ENCODE measurements at regions not wholly inside any gene's neighbourhood (a gene's known extent, or its start where the extent isn't known, plus 50 kb on each side); places are given as distances from the start of the nearest gene placed in this dataset.

DNA sequence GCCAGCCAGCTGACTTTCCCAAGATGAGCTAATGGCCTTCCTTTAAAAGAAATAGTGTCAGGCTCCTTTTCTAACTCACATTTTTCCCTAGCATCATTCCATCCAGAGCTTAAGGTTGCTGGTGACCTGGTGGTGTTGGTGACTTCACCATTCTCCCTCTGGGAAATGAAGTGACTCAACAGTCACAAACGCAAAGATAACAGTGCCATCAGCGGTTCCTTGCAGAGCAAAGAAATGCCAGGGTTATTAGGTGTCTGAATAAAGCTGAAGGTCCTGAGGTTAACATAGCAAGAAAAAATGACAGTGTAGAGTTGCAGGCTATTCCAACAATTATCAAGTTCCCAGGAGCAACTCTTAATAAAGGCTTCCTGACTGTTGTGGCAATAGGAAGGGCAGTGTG is 111.8 kb upstream of the SLC44A1 start:
- TF ChIP-seq, protein P1, sequence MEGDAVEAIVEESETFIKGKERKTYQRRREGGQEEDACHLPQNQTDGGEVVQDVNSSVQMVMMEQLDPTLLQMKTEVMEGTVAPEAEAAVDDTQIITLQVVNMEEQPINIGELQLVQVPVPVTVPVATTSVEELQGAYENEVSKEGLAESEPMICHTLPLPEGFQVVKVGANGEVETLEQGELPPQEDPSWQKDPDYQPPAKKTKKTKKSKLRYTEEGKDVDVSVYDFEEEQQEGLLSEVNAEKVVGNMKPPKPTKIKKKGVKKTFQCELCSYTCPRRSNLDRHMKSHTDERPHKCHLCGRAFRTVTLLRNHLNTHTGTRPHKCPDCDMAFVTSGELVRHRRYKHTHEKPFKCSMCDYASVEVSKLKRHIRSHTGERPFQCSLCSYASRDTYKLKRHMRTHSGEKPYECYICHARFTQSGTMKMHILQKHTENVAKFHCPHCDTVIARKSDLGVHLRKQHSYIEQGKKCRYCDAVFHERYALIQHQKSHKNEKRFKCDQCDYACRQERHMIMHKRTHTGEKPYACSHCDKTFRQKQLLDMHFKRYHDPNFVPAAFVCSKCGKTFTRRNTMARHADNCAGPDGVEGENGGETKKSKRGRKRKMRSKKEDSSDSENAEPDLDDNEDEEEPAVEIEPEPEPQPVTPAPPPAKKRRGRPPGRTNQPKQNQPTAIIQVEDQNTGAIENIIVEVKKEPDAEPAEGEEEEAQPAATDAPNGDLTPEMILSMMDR (tag by site-specific recombination; IDR thresholded peaks at IDR 0.05), result no peak
- TF ChIP-seq ZBTB21 (tag by site-specific recombination; IDR thresholded peaks at IDR 0.05), result no peak
- no peak for TF ChIP-seq ZFP37 (tag by site-specific recombination; IDR thresholded peaks at IDR 0.05)
- TF ChIP-seq, protein P2, sequence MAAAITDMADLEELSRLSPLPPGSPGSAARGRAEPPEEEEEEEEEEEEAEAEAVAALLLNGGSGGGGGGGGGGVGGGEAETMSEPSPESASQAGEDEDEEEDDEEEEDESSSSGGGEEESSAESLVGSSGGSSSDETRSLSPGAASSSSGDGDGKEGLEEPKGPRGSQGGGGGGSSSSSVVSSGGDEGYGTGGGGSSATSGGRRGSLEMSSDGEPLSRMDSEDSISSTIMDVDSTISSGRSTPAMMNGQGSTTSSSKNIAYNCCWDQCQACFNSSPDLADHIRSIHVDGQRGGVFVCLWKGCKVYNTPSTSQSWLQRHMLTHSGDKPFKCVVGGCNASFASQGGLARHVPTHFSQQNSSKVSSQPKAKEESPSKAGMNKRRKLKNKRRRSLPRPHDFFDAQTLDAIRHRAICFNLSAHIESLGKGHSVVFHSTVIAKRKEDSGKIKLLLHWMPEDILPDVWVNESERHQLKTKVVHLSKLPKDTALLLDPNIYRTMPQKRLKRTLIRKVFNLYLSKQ (tag by site-specific recombination; IDR thresholded peaks at IDR 0.05; ENCODE audit: borderline replicate concordance), result no peak
- no peak for TF ChIP-seq ZNF623 (tag by site-specific recombination; IDR thresholded peaks at IDR 0.05)
- TF ChIP-seq ZNF707 (tag by site-specific recombination; IDR thresholded peaks at IDR 0.05), result no peak
- TF ChIP-seq, protein P3, sequence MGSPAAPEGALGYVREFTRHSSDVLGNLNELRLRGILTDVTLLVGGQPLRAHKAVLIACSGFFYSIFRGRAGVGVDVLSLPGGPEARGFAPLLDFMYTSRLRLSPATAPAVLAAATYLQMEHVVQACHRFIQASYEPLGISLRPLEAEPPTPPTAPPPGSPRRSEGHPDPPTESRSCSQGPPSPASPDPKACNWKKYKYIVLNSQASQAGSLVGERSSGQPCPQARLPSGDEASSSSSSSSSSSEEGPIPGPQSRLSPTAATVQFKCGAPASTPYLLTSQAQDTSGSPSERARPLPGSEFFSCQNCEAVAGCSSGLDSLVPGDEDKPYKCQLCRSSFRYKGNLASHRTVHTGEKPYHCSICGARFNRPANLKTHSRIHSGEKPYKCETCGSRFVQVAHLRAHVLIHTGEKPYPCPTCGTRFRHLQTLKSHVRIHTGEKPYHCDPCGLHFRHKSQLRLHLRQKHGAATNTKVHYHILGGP (tag by site-specific recombination; IDR thresholded peaks at IDR 0.05), result no peak
- TF ChIP-seq, protein P4, sequence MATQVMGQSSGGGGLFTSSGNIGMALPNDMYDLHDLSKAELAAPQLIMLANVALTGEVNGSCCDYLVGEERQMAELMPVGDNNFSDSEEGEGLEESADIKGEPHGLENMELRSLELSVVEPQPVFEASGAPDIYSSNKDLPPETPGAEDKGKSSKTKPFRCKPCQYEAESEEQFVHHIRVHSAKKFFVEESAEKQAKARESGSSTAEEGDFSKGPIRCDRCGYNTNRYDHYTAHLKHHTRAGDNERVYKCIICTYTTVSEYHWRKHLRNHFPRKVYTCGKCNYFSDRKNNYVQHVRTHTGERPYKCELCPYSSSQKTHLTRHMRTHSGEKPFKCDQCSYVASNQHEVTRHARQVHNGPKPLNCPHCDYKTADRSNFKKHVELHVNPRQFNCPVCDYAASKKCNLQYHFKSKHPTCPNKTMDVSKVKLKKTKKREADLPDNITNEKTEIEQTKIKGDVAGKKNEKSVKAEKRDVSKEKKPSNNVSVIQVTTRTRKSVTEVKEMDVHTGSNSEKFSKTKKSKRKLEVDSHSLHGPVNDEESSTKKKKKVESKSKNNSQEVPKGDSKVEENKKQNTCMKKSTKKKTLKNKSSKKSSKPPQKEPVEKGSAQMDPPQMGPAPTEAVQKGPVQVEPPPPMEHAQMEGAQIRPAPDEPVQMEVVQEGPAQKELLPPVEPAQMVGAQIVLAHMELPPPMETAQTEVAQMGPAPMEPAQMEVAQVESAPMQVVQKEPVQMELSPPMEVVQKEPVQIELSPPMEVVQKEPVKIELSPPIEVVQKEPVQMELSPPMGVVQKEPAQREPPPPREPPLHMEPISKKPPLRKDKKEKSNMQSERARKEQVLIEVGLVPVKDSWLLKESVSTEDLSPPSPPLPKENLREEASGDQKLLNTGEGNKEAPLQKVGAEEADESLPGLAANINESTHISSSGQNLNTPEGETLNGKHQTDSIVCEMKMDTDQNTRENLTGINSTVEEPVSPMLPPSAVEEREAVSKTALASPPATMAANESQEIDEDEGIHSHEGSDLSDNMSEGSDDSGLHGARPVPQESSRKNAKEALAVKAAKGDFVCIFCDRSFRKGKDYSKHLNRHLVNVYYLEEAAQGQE (tag by site-specific recombination; IDR thresholded peaks at IDR 0.05), result no peak
- TF ChIP-seq ZNF654 (tag by site-specific recombination; IDR thresholded peaks at IDR 0.05; ENCODE audit: low read depth), result no peak
- TF ChIP-seq ZNF530 (tag by site-specific recombination; IDR thresholded peaks at IDR 0.05; ENCODE audit: low read depth), result no peak
- TF ChIP-seq, protein P5, sequence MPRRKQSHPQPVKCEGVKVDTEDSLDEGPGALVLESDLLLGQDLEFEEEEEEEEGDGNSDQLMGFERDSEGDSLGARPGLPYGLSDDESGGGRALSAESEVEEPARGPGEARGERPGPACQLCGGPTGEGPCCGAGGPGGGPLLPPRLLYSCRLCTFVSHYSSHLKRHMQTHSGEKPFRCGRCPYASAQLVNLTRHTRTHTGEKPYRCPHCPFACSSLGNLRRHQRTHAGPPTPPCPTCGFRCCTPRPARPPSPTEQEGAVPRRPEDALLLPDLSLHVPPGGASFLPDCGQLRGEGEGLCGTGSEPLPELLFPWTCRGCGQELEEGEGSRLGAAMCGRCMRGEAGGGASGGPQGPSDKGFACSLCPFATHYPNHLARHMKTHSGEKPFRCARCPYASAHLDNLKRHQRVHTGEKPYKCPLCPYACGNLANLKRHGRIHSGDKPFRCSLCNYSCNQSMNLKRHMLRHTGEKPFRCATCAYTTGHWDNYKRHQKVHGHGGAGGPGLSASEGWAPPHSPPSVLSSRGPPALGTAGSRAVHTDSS (tag by site-specific recombination; IDR thresholded peaks at IDR 0.05), result no peak
- TF ChIP-seq, protein P6, sequence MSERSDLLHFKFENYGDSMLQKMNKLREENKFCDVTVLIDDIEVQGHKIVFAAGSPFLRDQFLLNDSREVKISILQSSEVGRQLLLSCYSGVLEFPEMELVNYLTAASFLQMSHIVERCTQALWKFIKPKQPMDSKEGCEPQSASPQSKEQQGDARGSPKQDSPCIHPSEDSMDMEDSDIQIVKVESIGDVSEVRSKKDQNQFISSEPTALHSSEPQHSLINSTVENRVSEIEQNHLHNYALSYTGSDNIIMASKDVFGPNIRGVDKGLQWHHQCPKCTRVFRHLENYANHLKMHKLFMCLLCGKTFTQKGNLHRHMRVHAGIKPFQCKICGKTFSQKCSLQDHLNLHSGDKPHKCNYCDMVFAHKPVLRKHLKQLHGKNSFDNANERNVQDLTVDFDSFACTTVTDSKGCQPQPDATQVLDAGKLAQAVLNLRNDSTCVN (tag by site-specific recombination; optimal IDR thresholded peaks at IDR 0.05), result no peak
- no peak for TF ChIP-seq ZNF571 (tag by site-specific recombination; IDR thresholded peaks at IDR 0.05)
- no peak for TF ChIP-seq MEIS1 (CRISPR knock-in tag; IDR thresholded peaks at IDR 0.05; ENCODE audit: borderline replicate concordance)
